ENCODE measurements at regions not wholly inside any gene's neighbourhood (a gene's known extent, or its start where the extent isn't known, plus 50 kb on each side); places are given as distances from the start of the nearest gene placed in this dataset.

DNA sequence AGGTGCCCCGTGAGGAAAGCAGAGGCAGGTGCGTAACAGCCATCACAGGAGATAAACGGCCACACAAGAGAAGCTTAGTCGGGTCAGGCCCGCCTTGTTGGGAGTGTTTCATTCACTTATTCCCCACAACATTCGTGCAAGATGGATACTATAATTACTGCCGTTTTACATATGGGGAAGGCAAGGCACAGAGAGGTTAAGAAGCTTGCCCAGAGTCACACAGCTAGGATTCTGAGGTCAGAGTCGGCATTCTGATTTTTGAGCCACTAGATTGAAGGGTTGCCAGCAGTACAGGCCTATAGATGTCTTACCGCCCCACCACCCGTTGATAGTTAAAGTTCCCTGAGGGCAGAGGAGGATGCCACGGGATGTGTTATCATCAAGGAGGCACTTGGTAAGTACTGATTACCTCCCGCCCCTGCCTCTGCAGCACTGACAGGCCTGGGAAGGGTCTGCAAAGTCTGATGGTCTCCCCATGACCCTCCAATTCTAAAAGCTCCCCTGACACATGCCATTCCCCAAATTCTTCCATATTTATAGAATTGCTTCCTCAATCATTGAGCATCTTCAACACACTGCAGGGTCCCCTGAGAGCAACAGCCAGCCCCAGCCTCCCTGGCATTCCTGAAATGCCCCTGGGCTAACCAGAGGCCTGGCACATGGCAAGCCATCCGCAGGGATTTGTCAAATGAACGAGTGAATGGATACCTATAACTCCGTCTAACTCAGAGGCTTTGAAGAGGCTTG is 74.7 kb upstream of the CLDN14 start:
- in situ Hi-C loops (cut with HindIII; ENCODE audit: low sequenced_read_pairs), result no loop called here

DNA sequence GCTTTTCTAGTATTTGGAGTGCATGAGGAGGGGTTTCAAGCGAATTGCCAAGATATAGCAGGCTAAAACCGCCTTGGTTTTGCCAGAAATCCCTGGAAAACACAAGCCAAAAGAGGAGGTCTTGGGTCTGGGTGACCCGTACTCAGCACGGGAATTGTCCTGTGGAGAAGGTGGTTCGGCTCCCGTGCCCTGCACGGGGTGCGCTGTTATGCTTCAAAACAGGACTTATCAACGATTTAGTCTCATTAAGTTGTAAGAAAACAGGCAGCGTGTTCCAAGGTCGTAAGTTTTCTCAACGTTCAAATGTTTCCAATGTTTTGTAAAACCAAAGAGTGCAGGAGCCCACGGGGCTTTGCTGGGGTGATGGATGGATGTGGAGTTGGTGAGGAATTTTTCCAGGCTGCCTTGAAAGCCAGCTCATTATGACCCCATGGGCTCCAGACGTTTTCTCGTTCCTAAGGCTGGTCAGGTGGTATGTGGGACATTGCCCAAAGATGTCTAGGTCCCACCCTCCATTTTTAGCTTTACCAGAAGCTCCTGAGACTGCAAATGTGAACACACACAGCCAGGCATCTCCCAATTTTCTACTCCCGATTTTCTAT is 75.4 kb upstream of the CLDN14 start:
- in situ Hi-C loops (cut with HindIII; ENCODE audit: low sequenced_read_pairs), result no loop called here

DNA sequence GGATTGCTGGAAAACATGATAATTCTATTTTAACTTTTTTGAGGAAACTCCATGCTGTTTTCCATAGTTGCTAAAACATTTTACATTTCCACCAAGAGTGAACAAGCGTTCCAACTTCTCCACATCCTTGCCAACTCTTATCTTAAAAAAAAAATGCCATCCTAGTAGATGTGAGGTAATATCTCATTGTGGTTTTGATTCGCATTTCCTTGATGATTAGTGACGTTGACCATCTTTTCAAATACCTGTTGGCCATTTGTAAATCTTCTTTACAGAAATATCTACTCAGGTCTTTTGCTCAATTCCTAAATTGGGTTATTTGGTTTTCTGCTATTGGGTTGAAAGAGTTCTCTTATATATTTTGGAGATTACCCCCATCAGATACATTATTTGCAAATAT is 77.4 kb upstream of the CLDN14 start:
- in situ Hi-C loops (cut with HindIII; ENCODE audit: low sequenced_read_pairs), result no loop called here

DNA sequence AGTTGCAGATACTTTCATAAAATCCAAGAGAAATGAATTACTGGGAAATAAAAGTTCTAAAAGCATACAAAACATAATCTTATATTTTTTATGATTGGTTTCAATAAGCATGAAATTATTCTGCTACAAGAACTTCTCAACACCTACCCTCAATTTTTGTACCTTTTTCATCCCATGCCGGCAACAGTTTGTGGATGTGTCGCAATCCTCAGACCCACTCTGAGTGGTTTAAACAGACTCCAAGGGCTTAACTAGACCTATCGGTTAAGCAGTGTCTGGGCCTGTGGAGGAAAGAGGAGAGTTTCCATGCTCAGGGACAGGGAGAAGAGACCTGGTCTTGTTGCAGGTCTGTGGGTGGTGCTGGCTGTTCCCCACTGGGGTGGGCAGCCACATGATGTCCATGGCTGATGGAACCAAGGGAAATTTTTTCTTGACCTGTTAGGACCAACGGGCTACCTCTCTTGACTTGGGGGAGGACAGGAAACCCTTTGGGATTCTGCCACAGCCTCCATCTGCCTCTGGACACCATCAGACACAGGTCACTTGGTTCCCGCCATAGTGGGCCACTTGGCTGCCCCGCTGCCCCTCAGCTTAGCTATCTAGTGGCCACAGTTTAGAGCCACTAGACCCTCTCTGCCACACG is 81.1 kb upstream of the CLDN14 start:
- in situ Hi-C loops (cut with HindIII; ENCODE audit: low sequenced_read_pairs), result no loop called here

DNA sequence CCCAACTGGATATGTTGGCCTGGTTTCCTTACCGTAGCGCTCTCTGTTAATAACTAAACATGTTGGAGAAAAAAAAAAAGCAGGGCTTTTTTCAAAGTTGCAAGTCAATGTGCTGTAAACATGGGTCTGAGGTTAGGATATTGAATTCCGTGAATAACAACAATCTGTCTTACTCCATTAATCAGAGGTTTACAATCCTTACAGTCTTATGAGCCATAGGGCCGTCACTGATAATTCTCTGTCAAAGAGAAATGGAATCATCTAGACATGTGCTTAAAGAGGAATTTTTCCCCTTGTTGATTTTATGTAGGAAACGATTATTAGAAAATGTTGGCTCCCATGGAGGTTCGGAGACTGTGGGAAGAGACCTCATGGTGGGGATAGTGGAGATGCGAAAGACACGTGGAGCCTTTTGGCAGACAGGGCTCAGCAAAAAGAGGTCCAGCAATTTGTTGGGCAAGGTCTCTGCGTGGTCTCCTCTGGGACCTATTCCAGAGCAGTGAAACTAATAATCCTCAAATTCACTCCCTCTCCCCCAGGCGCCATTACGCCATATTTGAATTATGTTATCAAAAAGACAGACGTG is 83.5 kb upstream of the CLDN14 start:
- in situ Hi-C loops (cut with HindIII; ENCODE audit: low sequenced_read_pairs), result no loop called here

DNA sequence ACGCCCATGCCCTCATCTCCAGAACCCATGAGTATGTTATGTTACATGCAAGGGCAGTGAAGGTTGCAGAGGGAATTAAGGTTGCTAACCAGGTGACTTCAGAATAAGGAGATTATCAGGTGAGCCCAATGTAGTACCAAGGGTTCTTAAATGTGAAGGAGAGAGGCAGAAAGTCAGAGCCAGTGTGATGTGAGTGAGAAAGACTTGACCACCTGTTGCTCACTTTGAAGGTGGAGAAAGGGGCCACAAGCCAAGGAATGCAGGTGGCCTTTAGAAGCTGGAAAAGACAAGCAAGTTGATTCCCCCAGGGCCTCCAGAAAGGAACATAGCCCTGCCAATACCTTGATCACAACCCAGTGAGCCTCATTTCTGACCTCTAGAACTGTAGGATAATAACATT is 84.7 kb upstream of the CLDN14 start:
- in situ Hi-C loops (cut with HindIII; ENCODE audit: low sequenced_read_pairs), result no loop called here

- in situ Hi-C loops (cut with HindIII; ENCODE audit: low sequenced_read_pairs), result no loop called here
These were observed 85.6 kb upstream of the CLDN14 start for GRCh38 chr21:36565540-36565939.

DNA sequence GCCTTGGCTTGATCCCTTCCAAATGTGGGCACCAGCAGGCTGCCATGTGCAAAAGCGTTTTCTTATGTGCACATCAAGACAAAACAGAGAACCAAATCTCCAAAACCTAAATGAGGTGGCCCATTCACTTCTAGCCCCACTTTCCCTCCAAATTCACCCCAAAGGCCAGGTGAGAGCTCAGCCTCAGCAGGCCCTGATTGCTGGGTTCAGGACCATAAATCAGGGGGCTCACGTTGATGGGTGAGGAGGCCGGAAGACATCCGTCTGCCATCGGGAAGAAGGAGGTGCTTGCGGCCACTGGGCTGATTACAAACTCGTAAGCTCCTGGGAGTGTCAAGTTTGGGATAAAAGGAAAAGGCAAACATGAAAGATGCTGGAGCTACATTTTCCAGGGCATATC is 86.7 kb upstream of the CLDN14 start:
- in situ Hi-C loops (cut with HindIII; ENCODE audit: low sequenced_read_pairs), result no loop called here

DNA sequence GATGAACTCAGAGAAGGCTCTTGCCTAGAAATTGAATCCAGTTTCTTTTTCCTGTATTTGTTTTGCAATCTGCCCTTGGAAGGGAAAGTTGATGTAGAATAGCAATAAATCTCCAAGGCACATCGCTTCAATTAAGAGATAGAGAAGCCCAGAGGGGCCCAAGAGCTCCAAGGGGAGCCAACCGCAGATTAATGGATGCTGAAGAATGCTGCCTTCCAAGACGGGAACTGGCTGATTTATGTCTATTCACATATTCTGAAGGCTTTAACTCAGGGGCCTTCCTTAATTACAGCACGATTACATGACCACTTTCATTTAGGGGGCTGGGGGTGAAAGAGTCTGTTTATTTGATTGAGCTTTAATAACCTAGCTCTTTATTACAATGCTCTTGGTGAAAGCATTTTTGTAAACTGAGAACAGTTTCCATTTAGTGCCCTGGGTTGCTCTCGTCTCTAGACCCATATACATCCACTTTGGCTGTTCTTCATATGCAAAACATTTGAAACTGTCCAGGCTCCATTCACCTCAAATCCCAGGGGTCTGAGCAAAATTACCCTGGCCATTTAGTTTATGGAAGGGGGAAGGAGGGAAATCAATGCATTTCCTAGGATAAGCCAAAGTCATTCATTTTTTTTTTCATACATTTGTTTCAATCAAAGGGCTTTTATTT is 87.4 kb upstream of the CLDN14 start:
- in situ Hi-C loops (cut with HindIII; ENCODE audit: low sequenced_read_pairs), result no loop called here

- in situ Hi-C loops (cut with HindIII; ENCODE audit: low sequenced_read_pairs), result no loop called here
These were observed 89.6 kb upstream of the CLDN14 start for GRCh38 chr21:36569511-36569910.

DNA sequence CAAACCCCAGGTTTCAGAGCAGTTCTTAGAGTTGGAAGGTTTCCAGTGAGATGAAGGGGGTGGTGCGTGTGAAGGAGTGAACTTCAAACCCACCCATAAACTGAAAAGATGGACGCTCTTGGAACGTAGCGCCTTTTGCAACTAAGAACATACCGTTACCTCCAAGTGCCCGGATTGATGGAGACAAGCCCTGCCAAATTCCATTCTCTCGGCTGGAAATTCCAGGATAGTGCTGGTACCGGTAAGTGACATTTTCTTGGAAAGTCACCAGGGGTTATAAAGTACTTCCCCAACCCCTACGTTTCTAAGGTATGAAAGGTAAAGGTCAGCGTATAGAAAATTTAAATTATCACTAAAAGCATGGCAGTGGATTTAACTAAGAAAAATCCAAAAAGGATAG is 91.6 kb upstream of the CLDN14 start:
- in situ Hi-C loops (cut with HindIII; ENCODE audit: low sequenced_read_pairs), result loop anchor here (5.0 kb wide), 1 partner anchor 79 kb away; no protein-coding TSS in a partner anchor

DNA sequence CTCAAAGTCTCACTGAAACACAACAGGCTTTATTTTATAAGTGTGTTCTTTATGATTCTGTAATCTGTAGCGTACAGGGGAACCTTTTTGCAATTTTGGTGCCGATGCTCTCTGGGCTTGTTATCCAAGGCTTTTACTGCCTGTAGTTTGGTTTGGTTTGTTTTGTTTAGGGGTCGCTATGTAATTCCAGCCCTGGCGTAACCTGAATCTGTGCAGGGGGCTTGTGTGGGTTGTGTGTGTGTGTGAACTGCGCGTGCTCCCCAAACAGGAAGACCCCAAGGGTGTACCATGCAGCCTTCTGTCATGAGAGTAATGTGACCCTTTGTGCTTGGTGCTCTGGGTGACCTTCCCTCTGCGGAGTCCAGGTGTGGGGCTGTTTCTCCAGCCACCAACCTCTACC is 92.1 kb upstream of the CLDN14 start:
- in situ Hi-C loops (cut with HindIII; ENCODE audit: low sequenced_read_pairs), result loop anchor here (5.0 kb wide), 1 partner anchor 80 kb away; no protein-coding TSS in a partner anchor

DNA sequence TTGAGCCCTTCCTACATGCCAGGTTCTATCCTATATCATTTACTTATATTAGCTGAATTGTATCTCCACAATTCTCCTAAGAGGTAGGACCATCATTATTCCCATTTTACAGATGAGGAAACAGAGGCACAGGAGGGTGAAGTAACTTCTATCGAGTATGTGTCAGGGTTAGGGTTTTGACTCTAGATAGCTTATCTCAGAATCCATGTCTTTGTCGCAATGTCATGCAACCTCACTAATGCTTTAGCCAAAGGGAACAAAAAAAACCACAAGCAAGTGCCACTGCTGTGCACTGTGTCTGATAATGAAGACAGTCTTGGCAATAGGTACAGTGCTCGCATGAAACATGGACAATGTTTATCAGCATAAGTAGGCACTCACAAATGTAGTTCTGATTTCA is 95.4 kb upstream of the CLDN14 start:
- in situ Hi-C loops (cut with HindIII; ENCODE audit: low sequenced_read_pairs), result no loop called here

DNA sequence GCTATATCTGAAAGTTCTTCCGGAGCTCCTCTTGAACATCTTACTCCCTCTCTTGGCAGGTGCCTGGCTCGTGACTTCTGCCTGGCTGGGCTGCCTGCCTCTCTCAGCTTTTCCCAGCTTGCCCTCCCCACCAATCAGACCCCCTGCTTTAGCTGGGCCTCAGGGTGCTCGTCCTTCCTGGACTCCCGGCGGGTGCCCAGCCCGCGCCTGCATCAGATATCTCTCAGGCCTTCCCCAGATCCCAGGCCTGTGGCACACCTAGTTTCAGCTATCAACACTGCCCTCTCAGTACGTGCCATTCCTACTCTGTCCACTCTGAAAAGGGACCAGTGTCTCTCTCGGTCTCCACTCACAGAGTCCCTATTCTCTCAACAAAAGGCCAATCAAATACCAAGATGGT is 96.5 kb upstream of the CLDN14 start:
- in situ Hi-C loops (cut with HindIII; ENCODE audit: low sequenced_read_pairs), result no loop called here

DNA sequence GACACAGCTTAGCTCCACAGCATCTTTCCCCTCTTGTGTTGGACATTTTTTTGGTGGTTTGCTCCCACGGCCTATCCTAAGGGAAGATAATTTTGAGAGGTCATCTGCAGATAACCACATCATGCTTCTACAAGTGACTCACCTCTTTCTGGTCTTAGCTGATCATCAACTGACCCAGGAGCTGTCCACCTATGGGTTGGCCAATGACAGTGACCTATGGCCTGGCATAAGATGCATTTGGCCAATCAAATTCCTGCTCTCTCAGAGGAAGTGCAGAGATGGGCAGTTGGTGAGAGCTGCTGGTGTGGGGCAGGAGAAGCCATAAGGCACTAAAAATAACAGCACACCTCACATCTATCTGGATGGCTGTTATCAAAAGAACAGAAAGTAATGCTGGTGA is 100.0 kb upstream of the CLDN14 start:
- in situ Hi-C loops (cut with HindIII; ENCODE audit: low sequenced_read_pairs), result no loop called here

DNA sequence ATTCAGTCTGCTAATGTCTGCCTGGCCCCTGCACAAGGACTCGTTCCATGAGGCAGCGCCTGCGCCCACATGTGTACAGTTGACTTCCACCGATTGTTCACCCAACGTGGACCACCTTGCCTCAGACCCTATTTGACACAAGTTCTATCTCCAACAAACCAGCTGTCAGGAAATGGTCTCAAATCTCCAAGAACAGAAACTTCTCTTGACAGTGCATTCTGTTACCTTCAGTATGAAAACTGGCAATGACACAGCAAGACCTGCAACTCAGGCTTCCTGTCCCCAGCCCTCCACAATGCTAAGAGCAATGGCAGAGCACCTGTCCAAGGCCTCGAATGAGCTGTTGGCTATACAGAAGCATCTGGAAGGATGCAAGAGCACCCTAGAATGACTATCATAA is 102.3 kb upstream of the CLDN14 start:
- in situ Hi-C loops (cut with HindIII; ENCODE audit: low sequenced_read_pairs), result no loop called here

DNA sequence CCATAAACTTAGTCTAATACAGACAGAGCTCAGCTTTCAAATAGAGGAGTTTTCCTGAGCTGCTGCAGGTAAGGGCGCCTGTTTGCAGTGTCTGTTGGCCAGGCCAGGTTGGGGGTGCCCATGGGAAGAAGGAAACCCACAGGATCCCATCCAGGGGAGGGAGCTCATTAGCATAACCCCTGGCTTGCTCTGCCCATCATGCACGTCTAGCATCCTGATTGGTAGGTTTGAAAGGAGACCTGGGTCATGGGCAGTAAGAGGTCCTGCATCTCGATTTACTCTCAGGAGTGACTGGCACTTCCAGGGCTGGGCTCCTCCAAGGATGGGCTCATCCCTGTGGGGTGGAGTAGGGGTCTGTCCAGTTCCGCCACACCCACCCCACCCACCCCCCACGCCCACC is 103.7 kb upstream of the CLDN14 start:
- in situ Hi-C loops (cut with HindIII; ENCODE audit: low sequenced_read_pairs), result no loop called here

DNA sequence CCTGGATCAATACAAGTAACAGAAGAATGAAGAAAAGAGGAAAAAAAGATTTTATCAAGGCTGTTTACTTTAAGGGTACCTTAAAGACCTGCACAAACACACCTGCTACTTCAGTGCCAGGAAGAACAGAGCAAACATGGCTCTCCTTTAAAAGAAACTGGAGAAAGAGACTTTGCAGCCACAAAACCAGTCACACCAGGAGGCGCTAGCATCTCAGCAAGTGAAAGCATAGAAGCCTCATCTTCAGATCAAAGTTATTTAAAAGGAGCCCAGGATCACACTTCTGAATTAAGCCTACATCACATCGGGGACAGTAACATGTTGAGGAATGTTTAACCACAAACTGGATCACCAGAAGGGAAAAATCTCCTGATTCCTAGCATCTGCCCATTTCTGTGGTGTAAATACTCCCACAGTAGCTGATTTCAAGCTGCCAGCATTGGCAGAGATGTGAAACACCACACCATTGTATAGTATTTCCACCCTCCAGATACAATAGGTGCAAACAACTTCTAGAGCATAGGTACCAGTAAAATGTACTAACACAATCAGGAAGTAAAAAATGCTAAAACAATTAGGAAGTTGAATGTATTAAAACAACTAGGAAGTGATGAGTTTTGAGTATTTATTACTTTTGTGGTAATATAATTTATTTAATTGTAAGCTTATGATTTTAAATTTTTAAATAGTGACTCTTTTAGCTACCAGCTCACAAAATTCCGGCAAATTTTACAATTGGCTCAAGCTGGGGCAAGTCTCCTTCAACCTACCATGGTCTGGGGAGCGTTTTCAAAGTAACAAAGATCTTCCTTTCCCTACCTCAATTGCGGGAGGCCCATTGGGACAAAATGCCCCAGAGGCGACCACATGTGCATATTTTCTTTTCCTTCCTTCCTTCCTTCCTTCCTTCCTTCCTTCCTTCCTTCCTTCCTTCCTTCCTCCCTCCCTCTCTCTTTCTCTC is 105.3 kb upstream of the CLDN14 start:
- in situ Hi-C loops (cut with HindIII; ENCODE audit: low sequenced_read_pairs), result loop anchor here (5.0 kb wide), 1 partner anchor 82 kb away; no protein-coding TSS in a partner anchor

DNA sequence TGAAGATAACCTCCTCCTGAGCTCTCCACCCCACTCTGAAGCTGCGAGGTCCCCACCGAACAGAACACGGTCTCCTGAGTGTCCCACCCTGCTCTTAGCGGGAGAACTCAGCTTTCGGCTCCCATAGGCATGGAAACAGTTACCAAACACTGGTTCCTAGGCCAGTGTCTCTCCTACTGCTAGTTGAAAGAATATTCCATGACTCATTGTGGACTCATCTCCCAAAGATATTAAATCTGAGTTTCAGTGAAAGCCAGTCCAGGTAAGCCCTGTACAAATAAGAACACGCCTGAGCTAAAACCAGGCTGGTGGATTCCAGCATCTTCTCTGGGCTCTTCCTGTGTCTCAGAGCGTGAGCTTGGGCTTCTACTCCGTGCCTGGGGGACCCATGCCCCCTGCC is 107.5 kb upstream of the CLDN14 start:
- in situ Hi-C loops (cut with HindIII; ENCODE audit: low sequenced_read_pairs), result loop anchor here (5.0 kb wide), 1 partner anchor 80 kb away; no protein-coding TSS in a partner anchor
